GM12875 (cell line): ENCODE measurements at regions not wholly inside any gene's neighbourhood (a gene's known extent, or its start where the extent isn't known, plus 50 kb on each side); places are given as distances from the start of the nearest gene placed in this dataset.

Source experiments
- H3K4me3 ChIP-seq: one replicate; pipeline ENCODE4 v1.5.1; 2011; ENCODE audit warnings: low read depth, low read length, control low read depth
- CTCF ChIP-seq: IDR thresholded peaks from 2 replicates; pipeline ENCODE4 v1.5.1; 2011; ENCODE audit warnings: low read depth, mild to moderate bottlenecking, control low read depth, inconsistent platforms, low read length, moderate library complexity, borderline replicate concordance; ENCODE audit not compliant: insufficient read depth

GRCh38 chr12:90303771-90304170 lies 595.1 kb upstream of the ATP2B1 start:
- no peak for TF ChIP-seq CTCF
- H3K4me3 ChIP-seq: no peak overlapping the region

GRCh38 chr12:90301561-90302133 lies 593.0 kb upstream of the ATP2B1 start:
- no peak for TF ChIP-seq CTCF

GRCh38 chr12:90301095-90301494 lies 592.5 kb upstream of the ATP2B1 start:
- H3K4me3 ChIP-seq: no peak overlapping the region
- no peak for TF ChIP-seq CTCF

More at GRCh38 chr12:90301561-90302133, 593.0 kb upstream of the ATP2B1 start:
- no peak overlapping the region for H3K4me3 ChIP-seq

GRCh38 chr12:90299666-90300065 lies 591.0 kb upstream of the ATP2B1 start:
- no peak for TF ChIP-seq CTCF
- H3K4me3 ChIP-seq: no peak overlapping the region

GRCh38 chr12:90299121-90299520 lies 590.5 kb upstream of the ATP2B1 start:
- no peak for TF ChIP-seq CTCF
- H3K4me3 ChIP-seq: no peak overlapping the region

- no peak overlapping the region for H3K4me3 ChIP-seq
- no peak for TF ChIP-seq CTCF
Observed at GRCh38 chr12:90298289-90298948, 589.8 kb upstream of the ATP2B1 start.

GRCh38 chr12:90295858-90296257 lies 587.2 kb upstream of the ATP2B1 start:
- no peak overlapping the region for H3K4me3 ChIP-seq
- TF ChIP-seq CTCF: no peak
